Progenitor cell of endocrine pancreas (in vitro differentiated cells): ENCODE measurements at regions not wholly inside any gene's neighbourhood (a gene's known extent, or its start where the extent isn't known, plus 50 kb on each side); places are given as distances from the start of the nearest gene placed in this dataset.

ENCODE experiments used
- DNase-seq: peaks from one replicate; pipeline ENCODE4 v3.0.0; 2021; ENCODE audit warnings: low spot score; ENCODE audit not compliant: unreplicated experiment
- H3K27ac Mint-ChIP-seq: 2 replicates; pipeline ENCODE4 v1.8.0; 2021; ENCODE audit warnings: mild to moderate bottlenecking, moderate library complexity, mixed read lengths
- H3K27me3 Mint-ChIP-seq: 2 replicates; pipeline ENCODE4 v1.8.0; 2021; ENCODE audit warnings: mixed read lengths
- H3K36me3 Mint-ChIP-seq: 2 replicates; pipeline ENCODE4 v1.8.0; 2022; ENCODE audit warnings: mixed read lengths; ENCODE audit not compliant: insufficient read depth
- H3K4me1 Mint-ChIP-seq: 2 replicates; pipeline ENCODE4 v1.8.0; 2021; ENCODE audit warnings: low read depth, mixed read lengths
- H3K4me3 Mint-ChIP-seq: 2 replicates; pipeline ENCODE4 v1.8.0; 2021; ENCODE audit warnings: low read depth, mild to moderate bottlenecking, moderate library complexity, mixed read lengths
- H3K9me3 Mint-ChIP-seq: 2 replicates; pipeline ENCODE4 v1.8.0; 2021; ENCODE audit warnings: low read depth, mixed read lengths
- CTCF ChIP-seq: fragments of 200-600 bp; sonication (generic); IDR thresholded peaks from one replicate; pipeline ENCODE4 v1.5.0; 2021; ENCODE audit warnings: antibody characterized with exemption, mild to moderate bottlenecking; ENCODE audit not compliant: unreplicated experiment

GRCh38 chr18:65523461-65523860 lies 227.4 kb upstream of the CDH7 start:
- no peak overlapping the region for H3K4me3 Mint-ChIP-seq

GRCh38 chr18:65522907-65523306 lies 227.9 kb upstream of the CDH7 start:
- TF ChIP-seq CTCF: no peak
- Mint-ChIP-seq H3K27me3 (no peaks in the 10 kb centered on the region), H3K9me3 (no peaks in the 10 kb centered on the region), H3K4me1 (no peaks in the 10 kb centered on the region), H3K4me3 (no peak overlapping the region), H3K36me3 (no peaks in the 10 kb centered on the region), H3K27ac (no peak overlapping the region)
- no peak for DNase-seq

More at GRCh38 chr18:65523461-65523860, 227.4 kb upstream of the CDH7 start:
- no peak for DNase-seq
- Mint-ChIP-seq H3K9me3 (no peaks in the 10 kb centered on the region), H3K27me3 (no peaks in the 10 kb centered on the region), H3K4me1 (no peaks in the 10 kb centered on the region), H3K27ac (no peak overlapping the region), H3K36me3 (no peaks in the 10 kb centered on the region)
- TF ChIP-seq CTCF: peak; percentile 15

- Mint-ChIP-seq H3K9me3 (no peaks in the 10 kb centered on the region), H3K4me1 (no peaks in the 10 kb centered on the region), H3K27me3 (no peaks in the 10 kb centered on the region), H3K27ac (no peak overlapping the region), H3K36me3 (no peaks in the 10 kb centered on the region), H3K4me3 (no peak overlapping the region)
- TF ChIP-seq CTCF: no peak
- no peak for DNase-seq
Measured at GRCh38 chr18:65516209-65516608, 234.6 kb upstream of the CDH7 start.

GRCh38 chr18:65498605-65499004 lies 252.2 kb upstream of the CDH7 start:
- H3K27me3 Mint-ChIP-seq: no peaks in the 10 kb centered on the region
- no peak for DNase-seq
- TF ChIP-seq CTCF: no peak
- H3K9me3 Mint-ChIP-seq: no peaks in the 10 kb centered on the region
- H3K4me1 Mint-ChIP-seq: no peaks in the 10 kb centered on the region
- H3K36me3 Mint-ChIP-seq: no peaks in the 10 kb centered on the region
- H3K4me3 Mint-ChIP-seq: no peak overlapping the region
- no peak overlapping the region for H3K27ac Mint-ChIP-seq

- DNase-seq: no peak
Measured at GRCh38 chr18:65487569-65487968, 263.2 kb upstream of the CDH7 start.

More at GRCh38 chr18:65487569-65487968, 263.2 kb upstream of the CDH7 start:
- no peak for TF ChIP-seq CTCF
- Mint-ChIP-seq H3K9me3 (no peaks in the 10 kb centered on the region), H3K27me3 (no peaks in the 10 kb centered on the region), H3K4me3 (no peak overlapping the region), H3K4me1 (peaks cover 4% of the 10 kb centered on the region), H3K36me3 (no peaks in the 10 kb centered on the region), H3K27ac (no peak overlapping the region)
